CD14-positive monocyte (primary cell): ENCODE measurements at regions not wholly inside any gene's neighbourhood (a gene's known extent, or its start where the extent isn't known, plus 50 kb on each side); places are given as distances from the start of the nearest gene placed in this dataset.

Experiments used
- DNase-seq, 3 donors: peaks; one replicate each; pipeline ENCODE4 v3.0.0-alpha.2; 2011 to 2022
- H2AFZ ChIP-seq: 2 replicates; pipeline ENCODE4 v1.6.0; 2012; ENCODE audit warnings: mild to moderate bottlenecking, low read depth, low read length, inconsistent platforms; ENCODE audit not compliant: insufficient read depth, poor library complexity, severe bottlenecking
- H3K27ac ChIP-seq, 2 donors: 1 replicate in 1 of 2; 2 replicates in 1 of 2; pipeline ENCODE4 v1.5.1; 2012 to 2013; ENCODE audit warnings: low read length in 2 of 2, control low read depth in 1 of 2, inconsistent platforms in 1 of 2, low read depth in 1 of 2, mild to moderate bottlenecking in 1 of 2
- H3K27me3 ChIP-seq, 2 donors: one replicate each; pipeline versions ENCODE4 v1.6.0 to v1.6.1; 2011 to 2013; ENCODE audit warnings: low read length in 2 of 2; ENCODE audit not compliant: control insufficient read depth in 2 of 2, insufficient read depth in 2 of 2
- H3K36me3 ChIP-seq, 2 donors: replicated peaks in 1 of 2; 1 replicate in 1 of 2; 2 replicates in 1 of 2; pipeline versions ENCODE4 v1.5.1 to v1.6.1; 2012 to 2013; ENCODE audit warnings: low read length in 2 of 2, control low read depth in 1 of 2, inconsistent platforms in 1 of 2, mild to moderate bottlenecking in 1 of 2; ENCODE audit not compliant: insufficient read depth in 2 of 2, control insufficient read depth in 1 of 2
- H3K4me1 ChIP-seq, 2 donors: 1 replicate in 1 of 2; 2 replicates in 1 of 2; pipeline versions ENCODE4 v1.5.1 to v1.6.1; 2012 to 2013; ENCODE audit warnings: low read length in 2 of 2, control low read depth in 1 of 2, inconsistent platforms in 1 of 2, mild to moderate bottlenecking in 1 of 2, moderate library complexity in 1 of 2; ENCODE audit not compliant: insufficient read depth in 2 of 2, control insufficient read depth in 1 of 2
- H3K4me2 ChIP-seq: replicated peaks from 2 replicates; pipeline ENCODE3; 2012; ENCODE audit warnings: low read length, moderate library complexity, mild to moderate bottlenecking; ENCODE audit not compliant: poor library complexity, severe bottlenecking; ENCODE audit errors: extremely low read depth
- H3K4me3 ChIP-seq, 3 experiments: fragments of 200-600 bp in 1 of 3; sonication (generic) in 1 of 3; replicated peaks in 1 of 3; 1 replicate in 2 of 3; 2 replicates in 1 of 3; pipeline ENCODE4 v1.5.1; 2011 to 2013; ENCODE audit warnings: low read length in 3 of 3, mild to moderate bottlenecking in 3 of 3, control low read depth in 2 of 3, low read depth in 2 of 3, inconsistent platforms in 1 of 3, moderate library complexity in 1 of 3
- H3K79me2 ChIP-seq: 2 replicates; pipeline ENCODE4 v1.6.0; 2012; ENCODE audit warnings: mild to moderate bottlenecking, control low read depth, inconsistent platforms, low read length, moderate library complexity; ENCODE audit not compliant: insufficient read depth
- H3K9ac ChIP-seq: 2 replicates; pipeline ENCODE4 v1.6.0; 2017; ENCODE audit warnings: low read length, mild to moderate bottlenecking; ENCODE audit not compliant: insufficient read depth, poor library complexity, severe bottlenecking
- H3K9me3 ChIP-seq, 2 donors: replicated peaks in 1 of 2; 1 replicate in 1 of 2; 2 replicates in 1 of 2; pipeline versions ENCODE4 v1.5.1 to v1.6.1; 2012 to 2013; ENCODE audit warnings: low read length in 2 of 2, control low read depth in 1 of 2; ENCODE audit not compliant: control insufficient read depth in 1 of 2, insufficient read depth in 1 of 2
- H4K20me1 ChIP-seq: 2 replicates; pipeline ENCODE4 v1.6.0; 2012; ENCODE audit warnings: mild to moderate bottlenecking, low read length, control low read depth, moderate library complexity; ENCODE audit not compliant: insufficient read depth
- H3K27ac Mint-ChIP-seq, 7 donors: one replicate each; pipeline ENCODE4 v1.8.0; 2020; ENCODE audit warnings: mild to moderate bottlenecking in 7 of 7, mixed read lengths in 7 of 7, moderate library complexity in 6 of 7, inconsistent platforms in 2 of 7
- H3K27me3 Mint-ChIP-seq, 3 donors: one replicate each; pipeline ENCODE4 v1.8.0; 2021 to 2022; ENCODE audit warnings: low read depth in 3 of 3, mild to moderate bottlenecking in 3 of 3, mixed read lengths in 3 of 3, moderate library complexity in 3 of 3, inconsistent platforms in 1 of 3
- H3K36me3 Mint-ChIP-seq, 2 donors: one replicate each; pipeline ENCODE4 v1.8.0; 2020; ENCODE audit warnings: mixed read lengths in 2 of 2, inconsistent platforms in 1 of 2, mild to moderate bottlenecking in 1 of 2
- H3K4me1 Mint-ChIP-seq: one replicate; pipeline ENCODE4 v1.8.0; 2020; ENCODE audit warnings: mild to moderate bottlenecking, mixed read lengths
- H3K4me3 Mint-ChIP-seq, 2 donors: one replicate each; pipeline ENCODE4 v1.8.0; 2020; ENCODE audit warnings: mild to moderate bottlenecking in 2 of 2, mixed read lengths in 2 of 2, moderate library complexity in 1 of 2
- H3K9me3 Mint-ChIP-seq, 7 donors: one replicate each; pipeline ENCODE4 v1.8.0; 2020 to 2022; ENCODE audit warnings: mixed read lengths in 7 of 7, mild to moderate bottlenecking in 6 of 7, moderate library complexity in 6 of 7, inconsistent platforms in 2 of 7
- WGBS: methylation state at CpG from one replicate; pipeline ENCODE4 v1.1.5; 2013; ENCODE audit warnings: missing lambda C conversion rate; ENCODE audit not compliant: insufficient coverage; 5-methylcytosine and 5-hydroxymethylcytosine counted together
- intact Hi-C, 2 donors: fragments of 100-400 bp; cut with micrococcal nuclease; formaldehyde crosslinking; loops; one replicate each; pipeline versions ENCODE4 v1.15.0 to v1.15.1; 2023
- TF ChIP-seq, protein P1 (sequence below): fragments of 200-600 bp; IDR thresholded peaks from one replicate; pipeline ENCODE4 v1.8.0; 2022; ENCODE audit warnings: antibody characterized with exemption, mild to moderate bottlenecking

DNA sequence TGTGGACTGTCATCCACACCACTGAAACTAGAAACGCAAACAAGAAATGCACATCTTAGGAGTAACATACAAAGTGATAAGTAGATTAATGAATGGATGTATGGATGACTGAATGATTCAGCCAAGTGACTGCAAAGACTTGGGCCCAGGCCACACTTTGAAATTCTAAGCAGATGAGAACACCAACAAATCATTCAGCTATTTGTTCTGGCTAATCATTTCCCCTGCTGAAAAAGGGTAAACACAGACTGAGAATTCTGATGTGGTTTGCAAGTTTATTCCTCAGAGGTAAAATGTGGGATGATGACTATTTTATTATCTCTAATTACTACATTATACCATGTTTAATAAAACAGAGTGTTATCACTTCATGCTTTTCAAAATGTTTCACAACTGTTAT, 163.2 kb upstream of the ADAMTS16 start:
- H3K27ac ChIP-seq, result no peak overlapping the region
- H3K4me2 ChIP-seq, result no peak overlapping the region
- H3K4me1 ChIP-seq, result no peaks in the 10 kb centered on the region
- Mint-ChIP-seq H3K27me3 (peaks cover 0 to 4% (median 0%) of the 10 kb centered on the region in 3 donors), H3K9me3 (peaks cover 0 to 3% (median 0%) of the 10 kb centered on the region in 7 donors), H3K4me3 (no peak overlapping the region), H3K36me3 (no peaks in the 10 kb centered on the region), H3K27ac (no peak overlapping the region), H3K4me1 (no peaks in the 10 kb centered on the region)
- H3K36me3 ChIP-seq, result no peaks in the 10 kb centered on the region
- intact Hi-C loops, result no loop called here
- H2AFZ ChIP-seq, result no peak overlapping the region
- TF ChIP-seq, protein P1, sequence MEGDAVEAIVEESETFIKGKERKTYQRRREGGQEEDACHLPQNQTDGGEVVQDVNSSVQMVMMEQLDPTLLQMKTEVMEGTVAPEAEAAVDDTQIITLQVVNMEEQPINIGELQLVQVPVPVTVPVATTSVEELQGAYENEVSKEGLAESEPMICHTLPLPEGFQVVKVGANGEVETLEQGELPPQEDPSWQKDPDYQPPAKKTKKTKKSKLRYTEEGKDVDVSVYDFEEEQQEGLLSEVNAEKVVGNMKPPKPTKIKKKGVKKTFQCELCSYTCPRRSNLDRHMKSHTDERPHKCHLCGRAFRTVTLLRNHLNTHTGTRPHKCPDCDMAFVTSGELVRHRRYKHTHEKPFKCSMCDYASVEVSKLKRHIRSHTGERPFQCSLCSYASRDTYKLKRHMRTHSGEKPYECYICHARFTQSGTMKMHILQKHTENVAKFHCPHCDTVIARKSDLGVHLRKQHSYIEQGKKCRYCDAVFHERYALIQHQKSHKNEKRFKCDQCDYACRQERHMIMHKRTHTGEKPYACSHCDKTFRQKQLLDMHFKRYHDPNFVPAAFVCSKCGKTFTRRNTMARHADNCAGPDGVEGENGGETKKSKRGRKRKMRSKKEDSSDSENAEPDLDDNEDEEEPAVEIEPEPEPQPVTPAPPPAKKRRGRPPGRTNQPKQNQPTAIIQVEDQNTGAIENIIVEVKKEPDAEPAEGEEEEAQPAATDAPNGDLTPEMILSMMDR, result no peak
- no peak for DNase-seq
- H3K4me3 ChIP-seq, result no peak overlapping the region
- H3K9me3 ChIP-seq, result no peaks in the 10 kb centered on the region
- no peaks in the 10 kb centered on the region for H4K20me1 ChIP-seq
- WGBS, result no CpG with 5 or more reads among the region's 1 CpG
- no peaks in the 10 kb centered on the region for H3K27me3 ChIP-seq
- H3K79me2 ChIP-seq, result no peaks in the 10 kb centered on the region
- H3K9ac ChIP-seq, result no peak overlapping the region

DNA sequence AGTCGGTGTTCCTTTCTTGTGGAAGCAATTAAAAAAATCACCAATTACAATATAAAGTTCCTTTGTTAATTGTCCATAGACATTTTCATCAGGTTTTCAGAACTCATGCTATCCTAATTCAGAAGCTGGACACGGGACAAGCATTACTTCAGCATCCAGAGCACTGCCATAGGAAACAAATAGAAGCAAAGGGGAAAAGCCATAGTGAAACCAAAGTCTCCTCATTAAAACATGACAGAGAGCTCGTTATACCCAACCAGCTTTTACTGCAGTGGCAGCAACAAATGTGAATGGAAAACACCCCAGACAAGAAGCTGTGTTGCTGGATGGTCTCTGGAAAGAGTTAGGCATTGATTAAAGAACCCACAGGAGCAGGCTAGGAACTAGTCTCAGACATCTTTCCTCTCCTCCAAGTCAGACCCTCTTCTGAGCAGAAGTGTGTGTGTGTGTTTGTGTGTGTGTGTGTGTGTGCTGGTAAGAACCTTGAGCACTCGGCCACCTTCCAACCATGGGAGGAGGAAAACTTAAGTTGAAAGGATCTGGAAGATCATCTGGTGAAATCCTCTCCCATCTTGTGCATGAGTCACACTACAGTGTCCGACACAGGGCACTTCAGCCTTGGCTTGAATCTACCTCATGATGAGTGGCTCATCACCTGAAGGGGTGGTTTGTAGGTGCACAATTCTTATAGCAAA, 162.6 kb upstream of the ADAMTS16 start:
- H3K27me3 Mint-ChIP-seq, result peaks cover 0 to 6% (median 0%) of the 10 kb centered on the region in 3 donors
- peaks cover 0 to 3% (median 0%) of the 10 kb centered on the region in 7 donors for H3K9me3 Mint-ChIP-seq
- intact Hi-C loops, result no loop called here
- H3K27ac Mint-ChIP-seq, result no peak overlapping the region
- no peaks in the 10 kb centered on the region for H3K36me3 Mint-ChIP-seq
- no peaks in the 10 kb centered on the region for H3K9me3 ChIP-seq
- H2AFZ ChIP-seq, result no peak overlapping the region
- H3K9ac ChIP-seq, result no peak overlapping the region
- H4K20me1 ChIP-seq, result no peaks in the 10 kb centered on the region
- WGBS, result no CpG with 5 or more reads among the region's 5 CpGs
- no peak overlapping the region for H3K4me3 ChIP-seq
- H3K4me2 ChIP-seq, result no peak overlapping the region
- no peaks in the 10 kb centered on the region for H3K27me3 ChIP-seq
- H3K4me3 Mint-ChIP-seq, result no peak overlapping the region
- no peak overlapping the region for H3K27ac ChIP-seq
- H3K4me1 ChIP-seq, result no peaks in the 10 kb centered on the region
- TF ChIP-seq, protein P1, result no peak
- H3K4me1 Mint-ChIP-seq, result no peaks in the 10 kb centered on the region
- DNase-seq, result no peak
- H3K36me3 ChIP-seq, result no peaks in the 10 kb centered on the region
- no peaks in the 10 kb centered on the region for H3K79me2 ChIP-seq
